ENCODE measurements at regions not wholly inside any gene's neighbourhood (a gene's known extent, or its start where the extent isn't known, plus 50 kb on each side); places are given as distances from the start of the nearest gene placed in this dataset.

GRCh38 chr5:102589661-102590060, 90.9 kb upstream of the SLCO6A1 start:
- in situ Hi-C loops (cut with MboI; ENCODE audit: low sequenced_read_pairs) (loop anchor here (10.0 to 25.0 kb wide), 2 partner anchors 555 to 898 kb away; no protein-coding TSS in a partner anchor), intact Hi-C loops (cut with micrococcal nuclease) (no loop called here), dilution Hi-C loops (cut with HindIII; ENCODE audit: low sequenced_read_pairs, unreplicated experiment) (no loop called here)
- Histone ChIP-seq H3K9me3 (ENCODE audit: control insufficient read depth, insufficient read depth, low read length) (no peaks in the 10 kb centered on the region), H2BK20ac (ENCODE audit: low read depth, low read length) (no peak overlapping the region), H3K9ac (ENCODE audit: low read depth, low read length) (no peak overlapping the region), H2BK5ac (ENCODE audit: low read depth, low read length, poor library complexity, severe bottlenecking) (no peak overlapping the region), H3K18ac (ENCODE audit: low read depth, low read length) (no peak overlapping the region), H4K20me1 (ENCODE audit: insufficient read depth, low read length) (no peaks in the 10 kb centered on the region), H2AFZ (replicated peaks; ENCODE audit: low read length, poor library complexity) (no peak overlapping the region), H3K4ac (ENCODE audit: low read depth, low read length) (no peak overlapping the region), H2BK15ac (ENCODE audit: low read depth, low read length) (no peak overlapping the region), H4K8ac (ENCODE audit: low read depth in 2 of 2, low read length in 2 of 2) (no peak overlapping the region), H3K79me1 (ENCODE audit: low read depth in 1 of 2, low read length in 2 of 2) (no peaks in the 10 kb centered on the region), H3K27me3 (ENCODE audit: control insufficient read depth, insufficient read depth, low read length) (no peaks in the 10 kb centered on the region; the same call in 1 of the 2 replicates), H4K91ac (ENCODE audit: insufficient read depth, low read depth, low read length) (no peak overlapping the region), H2AK9ac (replicated peaks; ENCODE audit: low read depth, low read length, poor library complexity) (no peak overlapping the region), H3K14ac (replicated peaks; ENCODE audit: low read depth, low read length) (no peak overlapping the region), H3K4me3 (ENCODE audit: insufficient read depth, low read depth, low read length) (no peak overlapping the region), H2BK120ac (ENCODE audit: low read depth, low read length) (no peak overlapping the region), H3K27ac (ENCODE audit: insufficient read depth, low read length) (no peak overlapping the region), H3K56ac (ENCODE audit: extremely low read depth, insufficient read depth, low read length) (no peak overlapping the region), H3K4me1 (ENCODE audit: control insufficient read depth, insufficient read depth, low read length) (no peaks in the 10 kb centered on the region), H3K23ac (ENCODE audit: low read depth, low read length) (no peak overlapping the region), H3K4me2 (ENCODE audit: low read depth, low read length) (no peak overlapping the region), H3K9me1 (ENCODE audit: insufficient read depth, low read length) (no peaks in the 10 kb centered on the region), H2AK5ac (ENCODE audit: low read depth, low read length) (no peak overlapping the region), H4K5ac (ENCODE audit: low read depth, low read length) (no peak overlapping the region), H3K36me3 (ENCODE audit: control insufficient read depth, insufficient read depth, low read length) (no peaks in the 10 kb centered on the region)
- no peak for TF ChIP-seq SMC3 (IDR thresholded peaks at IDR 0.05; ENCODE audit: low read depth, low read length)
- no peak for TF ChIP-seq MAFK (IDR thresholded peaks at IDR 0.05; ENCODE audit: low read depth, low read length)
- no peak for TF ChIP-seq RAD21 (IDR thresholded peaks at IDR 0.05; ENCODE audit: low read length)
- TF ChIP-seq, protein P1, sequence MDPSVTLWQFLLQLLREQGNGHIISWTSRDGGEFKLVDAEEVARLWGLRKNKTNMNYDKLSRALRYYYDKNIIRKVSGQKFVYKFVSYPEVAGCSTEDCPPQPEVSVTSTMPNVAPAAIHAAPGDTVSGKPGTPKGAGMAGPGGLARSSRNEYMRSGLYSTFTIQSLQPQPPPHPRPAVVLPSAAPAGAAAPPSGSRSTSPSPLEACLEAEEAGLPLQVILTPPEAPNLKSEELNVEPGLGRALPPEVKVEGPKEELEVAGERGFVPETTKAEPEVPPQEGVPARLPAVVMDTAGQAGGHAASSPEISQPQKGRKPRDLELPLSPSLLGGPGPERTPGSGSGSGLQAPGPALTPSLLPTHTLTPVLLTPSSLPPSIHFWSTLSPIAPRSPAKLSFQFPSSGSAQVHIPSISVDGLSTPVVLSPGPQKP (IDR thresholded peaks at IDR 0.05; ENCODE audit: borderline replicate concordance, low read depth, low read length), result no peak
- no peak for TF ChIP-seq MAZ (IDR thresholded peaks at IDR 0.05; ENCODE audit: borderline replicate concordance, low read depth, low read length)
- TF ChIP-seq NFE2L2 (IDR thresholded peaks at IDR 0.05; ENCODE audit: low read depth, low read length), result no peak
- TF ChIP-seq POLR2A (IDR thresholded peaks at IDR 0.05; ENCODE audit: low read depth, low read length), result no peak
- no peak for TF ChIP-seq RFX5 (IDR thresholded peaks at IDR 0.05; ENCODE audit: low read depth, low read length)
- TF ChIP-seq FOS (IDR thresholded peaks at IDR 0.05; ENCODE audit: low read depth, low read length), result no peak
- no peak for TF ChIP-seq CEBPB (IDR thresholded peaks at IDR 0.05; ENCODE audit: low read depth, low read length)
- TF ChIP-seq CHD1 (IDR thresholded peaks at IDR 0.05; ENCODE audit: low read depth, low read length), result no peak
- TF ChIP-seq RCOR1 (IDR thresholded peaks at IDR 0.05; ENCODE audit: insufficient replicate concordance, low read length), result no peak
- TF ChIP-seq, protein P2, sequence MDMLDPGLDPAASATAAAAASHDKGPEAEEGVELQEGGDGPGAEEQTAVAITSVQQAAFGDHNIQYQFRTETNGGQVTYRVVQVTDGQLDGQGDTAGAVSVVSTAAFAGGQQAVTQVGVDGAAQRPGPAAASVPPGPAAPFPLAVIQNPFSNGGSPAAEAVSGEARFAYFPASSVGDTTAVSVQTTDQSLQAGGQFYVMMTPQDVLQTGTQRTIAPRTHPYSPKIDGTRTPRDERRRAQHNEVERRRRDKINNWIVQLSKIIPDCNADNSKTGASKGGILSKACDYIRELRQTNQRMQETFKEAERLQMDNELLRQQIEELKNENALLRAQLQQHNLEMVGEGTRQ (IDR thresholded peaks at IDR 0.05; ENCODE audit: low read depth, low read length), result no peak
- TF ChIP-seq, protein P3, sequence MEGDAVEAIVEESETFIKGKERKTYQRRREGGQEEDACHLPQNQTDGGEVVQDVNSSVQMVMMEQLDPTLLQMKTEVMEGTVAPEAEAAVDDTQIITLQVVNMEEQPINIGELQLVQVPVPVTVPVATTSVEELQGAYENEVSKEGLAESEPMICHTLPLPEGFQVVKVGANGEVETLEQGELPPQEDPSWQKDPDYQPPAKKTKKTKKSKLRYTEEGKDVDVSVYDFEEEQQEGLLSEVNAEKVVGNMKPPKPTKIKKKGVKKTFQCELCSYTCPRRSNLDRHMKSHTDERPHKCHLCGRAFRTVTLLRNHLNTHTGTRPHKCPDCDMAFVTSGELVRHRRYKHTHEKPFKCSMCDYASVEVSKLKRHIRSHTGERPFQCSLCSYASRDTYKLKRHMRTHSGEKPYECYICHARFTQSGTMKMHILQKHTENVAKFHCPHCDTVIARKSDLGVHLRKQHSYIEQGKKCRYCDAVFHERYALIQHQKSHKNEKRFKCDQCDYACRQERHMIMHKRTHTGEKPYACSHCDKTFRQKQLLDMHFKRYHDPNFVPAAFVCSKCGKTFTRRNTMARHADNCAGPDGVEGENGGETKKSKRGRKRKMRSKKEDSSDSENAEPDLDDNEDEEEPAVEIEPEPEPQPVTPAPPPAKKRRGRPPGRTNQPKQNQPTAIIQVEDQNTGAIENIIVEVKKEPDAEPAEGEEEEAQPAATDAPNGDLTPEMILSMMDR (conservative IDR thresholded peaks at IDR 0.05; ENCODE audit: low read depth, low read length), result no peak
- ATAC-seq (ENCODE audit: low read depth), result no peak
- BruUV-seq (replicated peaks), result no TSS peak
- WGBS, 2 experiments (ENCODE audit: extremely low coverage in 2 of 2, insufficient read length in 1 of 2), result no CpG with 5 or more reads among the region's 2 CpGs
- POLR2A ChIA-PET (ENCODE audit: unreplicated experiment), result no interaction called here
- CTCF ChIA-PET, result no interaction called here
- DNase-seq, result no peak

Measured in IMR-90 (cell line).